Tibial nerve (tissue), 4 donors: ENCODE measurements at regions not wholly inside any gene's neighbourhood (a gene's known extent, or its start where the extent isn't known, plus 50 kb on each side); places are given as distances from the start of the nearest gene placed in this dataset.
"Not testable (repeated sequence)": the region's sequence is repeated elsewhere in the genome, so short reads cannot be mapped to it uniquely, and the experiment has no call there.

Source experiments
- DNase-seq, 2 donors: peaks; one replicate each; pipeline ENCODE4 v3.0.0-alpha.2; 2019; ENCODE audit warnings: low spot score in 2 of 2
- H3K27ac ChIP-seq, 4 donors: fragments of 200-600 bp; sonication (generic) in 3 of 4; one replicate each; pipeline ENCODE4 v1.5.1; 2017 to 2019; ENCODE audit warnings: mild to moderate bottlenecking in 1 of 4
- H3K27me3 ChIP-seq, 2 donors: fragments of 200-600 bp; sonication (generic) in 1 of 2; one replicate each; pipeline versions ENCODE4 v1.5.1 to v1.6.0; 2017 to 2019
- H3K36me3 ChIP-seq, 3 donors: fragments of 200-600 bp; sonication (generic); one replicate each; pipeline ENCODE4 v1.5.1; 2018 to 2019
- H3K4me1 ChIP-seq, 4 donors: fragments of 200-600 bp; sonication (generic) in 3 of 4; one replicate each; pipeline ENCODE4 v1.5.1; 2017 to 2019
- H3K4me3 ChIP-seq, 4 donors: fragments of 200-600 bp; sonication (generic) in 3 of 4; one replicate each; pipeline ENCODE4 v1.5.1; 2017 to 2019; ENCODE audit warnings: mild to moderate bottlenecking in 1 of 4, moderate library complexity in 1 of 4
- H3K9me3 ChIP-seq, 4 donors: fragments of 200-600 bp; sonication (generic) in 3 of 4; one replicate each; pipeline ENCODE4 v1.5.1; 2017 to 2019
- CTCF ChIP-seq, 5 experiments: fragments of 200-600 bp in 3 of 5; fragments of 450-650 bp in 2 of 5; sonication (generic) in 3 of 5; IDR thresholded peaks; one replicate each; pipeline ENCODE4 v1.5.1; 2016 to 2019; ENCODE audit warnings: antibody characterized with exemption in 5 of 5, mild to moderate bottlenecking in 3 of 5, moderate library complexity in 2 of 5
- EP300 ChIP-seq, 2 donors: sonication (generic); formaldehyde crosslinking; IDR thresholded peaks; one replicate each; pipeline ENCODE4 v1.6.1; 2017; ENCODE audit warnings: antibody characterized with exemption in 2 of 2, mild to moderate bottlenecking in 1 of 2
- POLR2A ChIP-seq, 2 donors: fragments of 450-650 bp; IDR thresholded peaks; one replicate each; pipeline ENCODE4 v1.6.1; 2017; ENCODE audit warnings: antibody characterized with exemption in 2 of 2, mild to moderate bottlenecking in 2 of 2, moderate library complexity in 2 of 2
- WGBS, 2 donors: methylation state at CpG; one replicate each; pipeline ENCODE4 v1.1.5; 2018; 5-methylcytosine and 5-hydroxymethylcytosine counted together

GRCh38 chr2:194842871-194843270 lies 814.2 kb upstream of the SLC39A10 start:
- TF ChIP-seq POLR2A (IDR thresholded peaks at IDR 0.05) (no peak), EP300 (IDR thresholded peaks at IDR 0.05) (no peak), CTCF (IDR thresholded peaks at IDR 0.05) (no peak)
- H3K36me3 ChIP-seq = no peaks in the 10 kb centered on the region
- no peaks in the 10 kb centered on the region for H3K4me1 ChIP-seq
- no peaks in the 10 kb centered on the region for H3K27me3 ChIP-seq
- 80 to 81% methylated on average over 8 of the region's 8 CpGs for WGBS, 2 donors
- H3K27ac ChIP-seq = no peak overlapping the region
- H3K4me3 ChIP-seq = no peak overlapping the region
- peaks cover 0 to 8% (median 0%) of the 10 kb centered on the region in 4 donors for H3K9me3 ChIP-seq
- DNase-seq = no peak

GRCh38 chr2:194834371-194834770 lies 822.7 kb upstream of the SLC39A10 start:
- H3K4me3 ChIP-seq, H3K27me3 ChIP-seq, H3K9me3 ChIP-seq, DNase-seq, H3K4me1 ChIP-seq, H3K36me3 ChIP-seq, H3K27ac ChIP-seq: not testable (repeated sequence)
- WGBS, 2 donors = 71 to 90% methylated on average over 2 of the region's 2 CpGs

- Histone ChIP-seq H3K27me3 (no peaks in the 10 kb centered on the region), H3K9me3 (no peaks in the 10 kb centered on the region), H3K4me1 (no peaks in the 10 kb centered on the region), H3K4me3 (no peak overlapping the region), H3K27ac (no peak overlapping the region), H3K36me3 (no peaks in the 10 kb centered on the region)
- TF ChIP-seq CTCF (IDR thresholded peaks at IDR 0.05) (no peak), POLR2A (IDR thresholded peaks at IDR 0.05) (no peak), EP300 (IDR thresholded peaks at IDR 0.05) (no peak)
- DNase-seq = no peak
Measured at GRCh38 chr2:194826241-194826640, 830.8 kb upstream of the SLC39A10 start.

- TF ChIP-seq CTCF (IDR thresholded peaks at IDR 0.05) = no peak
- no peak for TF ChIP-seq EP300 (IDR thresholded peaks at IDR 0.05)
- no peak for TF ChIP-seq POLR2A (IDR thresholded peaks at IDR 0.05)
- DNase-seq = no peak
- Histone ChIP-seq H3K27me3 (no peaks in the 10 kb centered on the region), H3K36me3 (no peaks in the 10 kb centered on the region), H3K27ac (no peak overlapping the region), H3K9me3 (no peaks in the 10 kb centered on the region), H3K4me1 (no peaks in the 10 kb centered on the region), H3K4me3 (no peak overlapping the region)
- 75 to 77% methylated on average over 2 of the region's 2 CpGs for WGBS, 2 donors
Measured at GRCh38 chr2:194824450-194824849, 832.6 kb upstream of the SLC39A10 start.

GRCh38 chr2:194822657-194823056 lies 834.4 kb upstream of the SLC39A10 start:
- TF ChIP-seq POLR2A (IDR thresholded peaks at IDR 0.05) = no peak
- no peak for TF ChIP-seq CTCF (IDR thresholded peaks at IDR 0.05)
- no peak for TF ChIP-seq EP300 (IDR thresholded peaks at IDR 0.05)
- no peak overlapping the region for H3K4me3 ChIP-seq
- H3K27ac ChIP-seq = no peak overlapping the region
- no peaks in the 10 kb centered on the region for H3K36me3 ChIP-seq
- no peak for DNase-seq
- no peaks in the 10 kb centered on the region for H3K4me1 ChIP-seq
- H3K27me3 ChIP-seq = no peaks in the 10 kb centered on the region
- 85 to 88% methylated on average over 5 of the region's 5 CpGs for WGBS, 2 donors
- H3K9me3 ChIP-seq = no peaks in the 10 kb centered on the region

GRCh38 chr2:194822097-194822496 lies 834.9 kb upstream of the SLC39A10 start:
- H3K9me3 ChIP-seq = no peaks in the 10 kb centered on the region

More at GRCh38 chr2:194822097-194822496, 834.9 kb upstream of the SLC39A10 start:
- Histone ChIP-seq H3K4me1 (no peaks in the 10 kb centered on the region), H3K27me3 (no peaks in the 10 kb centered on the region), H3K27ac (no peak overlapping the region), H3K4me3 (no peak overlapping the region), H3K36me3 (no peaks in the 10 kb centered on the region)
- WGBS, 2 donors = 0% methylated on average over 1 of the region's 1 CpG
- TF ChIP-seq CTCF (IDR thresholded peaks at IDR 0.05) (no peak), POLR2A (IDR thresholded peaks at IDR 0.05) (no peak), EP300 (IDR thresholded peaks at IDR 0.05) (no peak)
- no peak for DNase-seq
